A549 (cell line): ENCODE measurements at regions not wholly inside any gene's neighbourhood (a gene's known extent, or its start where the extent isn't known, plus 50 kb on each side); places are given as distances from the start of the nearest gene placed in this dataset.

ENCODE experiments used
- CTCF ChIP-seq: fragments of >200 bp; sonication (Bioruptor Twin); formaldehyde crosslinking; IDR thresholded peaks from 3 replicates; pipeline ENCODE4 v1.5.1; 2016
- POLR2A ChIP-seq: IDR thresholded peaks from 2 replicates; pipeline ENCODE4 v1.6.1; 2012; ENCODE audit warnings: mild to moderate bottlenecking, low read length

DNA sequence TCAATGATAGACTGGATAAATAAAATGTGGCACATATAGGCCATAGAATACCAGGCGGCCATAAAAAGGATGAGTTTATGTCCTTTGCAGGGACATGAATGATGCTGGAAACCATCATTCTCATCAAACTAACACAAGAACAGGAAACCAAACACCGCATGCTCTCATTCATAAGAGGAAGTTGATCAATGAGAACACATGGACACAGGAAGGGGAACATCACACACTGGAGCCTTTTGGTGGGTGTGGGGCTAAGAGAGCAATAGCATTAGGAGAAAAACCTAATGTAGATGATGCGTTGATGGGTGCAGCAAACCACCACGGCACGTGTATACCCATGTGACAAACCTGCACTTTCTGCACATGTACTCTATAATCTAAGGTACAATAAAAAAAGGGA lies 883.4 kb upstream of the PRMT6 start:
- TF ChIP-seq CTCF (no peak), POLR2A (no peak)
